CD8-positive, alpha-beta memory T cell (primary cell): ENCODE measurements at regions not wholly inside any gene's neighbourhood (a gene's known extent, or its start where the extent isn't known, plus 50 kb on each side); places are given as distances from the start of the nearest gene placed in this dataset.

Source experiments
- CTCF ChIA-PET: fragments of 350-600 bp; sonication (Branson Sonifier 250); formaldehyde crosslinking; loops from one replicate; lab custom pipeline; 2021; ENCODE audit warnings: antibody characterized with exemption; lab: Charles Lee
- POLR2A ChIA-PET: fragments of 350-600 bp; sonication (Branson Sonifier 250); formaldehyde crosslinking; loops from one replicate; lab custom pipeline; 2021; ENCODE audit warnings: antibody characterized with exemption; lab: Charles Lee
- DNase-seq, 5 donors: peaks; one replicate each; pipeline versions ENCODE4 v3.0.0 to v3.0.0-alpha.2; 2020 to 2022; ENCODE audit warnings: mixed read lengths in 1 of 5
- H3K27ac ChIP-seq: one replicate; pipeline ENCODE4 v1.7.0; 2013; ENCODE audit warnings: low read depth, mild to moderate bottlenecking, low read length, moderate library complexity
- H3K27me3 ChIP-seq: 2 replicates; pipeline ENCODE4 v1.7.0; 2013; ENCODE audit warnings: low read length, mild to moderate bottlenecking; ENCODE audit not compliant: insufficient read depth, poor library complexity, severe bottlenecking
- H3K36me3 ChIP-seq: 2 replicates; pipeline ENCODE4 v1.7.0; 2013; ENCODE audit warnings: mild to moderate bottlenecking, low read length, moderate library complexity; ENCODE audit not compliant: insufficient read depth
- H3K4me1 ChIP-seq: 2 replicates; pipeline ENCODE4 v1.7.0; 2013; ENCODE audit warnings: mild to moderate bottlenecking, low read length, moderate library complexity; ENCODE audit not compliant: insufficient read depth
- H3K4me3 ChIP-seq: 2 replicates; pipeline ENCODE4 v1.7.0; 2013; ENCODE audit warnings: mild to moderate bottlenecking, low read length
- H3K9me3 ChIP-seq: 2 replicates; pipeline ENCODE4 v1.7.0; 2013; ENCODE audit warnings: mild to moderate bottlenecking, low read length
- H3K27ac Mint-ChIP-seq, 8 donors: one replicate each; pipeline ENCODE4 v1.8.0; 2020 to 2021; ENCODE audit warnings: mixed read lengths in 8 of 8, mild to moderate bottlenecking in 6 of 8, inconsistent platforms in 3 of 8, moderate library complexity in 3 of 8
- H3K27me3 Mint-ChIP-seq, 2 donors: one replicate each; pipeline ENCODE4 v1.8.0; 2020 to 2021; ENCODE audit warnings: mixed read lengths in 2 of 2, mild to moderate bottlenecking in 1 of 2, moderate library complexity in 1 of 2
- H3K36me3 Mint-ChIP-seq, 3 donors: one replicate each; pipeline ENCODE4 v1.8.0; 2020 to 2021; ENCODE audit warnings: mixed read lengths in 3 of 3, inconsistent platforms in 1 of 3, mild to moderate bottlenecking in 1 of 3
- H3K4me1 Mint-ChIP-seq, 3 donors: one replicate each; pipeline ENCODE4 v1.8.0; 2020 to 2021; ENCODE audit warnings: mixed read lengths in 3 of 3, inconsistent platforms in 1 of 3, mild to moderate bottlenecking in 1 of 3
- H3K4me3 Mint-ChIP-seq, 7 donors: one replicate each; pipeline ENCODE4 v1.8.0; 2020 to 2021; ENCODE audit warnings: mixed read lengths in 7 of 7, mild to moderate bottlenecking in 6 of 7, moderate library complexity in 4 of 7, inconsistent platforms in 2 of 7
- H3K9me3 Mint-ChIP-seq, 5 donors: one replicate each; pipeline ENCODE4 v1.8.0; 2020 to 2022; ENCODE audit warnings: mixed read lengths in 5 of 5, mild to moderate bottlenecking in 3 of 5, moderate library complexity in 2 of 5, inconsistent platforms in 1 of 5

DNA sequence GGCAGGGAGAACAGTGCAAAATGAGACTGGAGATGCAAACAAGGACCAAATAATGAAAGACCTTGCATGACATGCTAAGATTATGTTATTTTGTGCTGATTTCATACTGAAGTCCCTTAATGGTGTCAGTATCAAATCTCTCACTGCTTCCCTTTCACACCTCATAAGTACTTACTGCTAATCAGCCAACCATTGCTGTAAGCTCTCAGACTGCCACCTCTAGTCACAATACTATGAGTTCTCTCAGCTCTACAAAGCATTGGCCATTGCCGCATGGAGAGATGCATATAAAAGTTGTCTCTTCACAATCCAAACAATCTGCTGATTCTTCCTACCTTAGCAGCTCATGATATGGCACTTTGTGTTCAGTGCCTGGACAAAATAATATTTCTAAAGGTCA, 375.4 kb downstream of the LTN1 start:
- Mint-ChIP-seq H3K36me3 (peaks cover 7 to 25% (median 8%) of the 10 kb centered on the region in 3 donors), H3K9me3 (peaks cover 0 to 5% (median 0%) of the 10 kb centered on the region in 5 donors), H3K27ac (peak overlapping the region in 1 of 8 donors; percentile 11), H3K4me1 (peaks cover 6 to 24% (median 14%) of the 10 kb centered on the region in 3 donors), H3K4me3 (no peak overlapping the region), H3K27me3 (no peaks in the 10 kb centered on the region)
- ChIA-PET POLR2A (no interaction called here), CTCF (no interaction called here)
- no peak for DNase-seq
- no peaks in the 10 kb centered on the region for H3K36me3 ChIP-seq
- no peaks in the 10 kb centered on the region for H3K4me1 ChIP-seq
- H3K9me3 ChIP-seq = no peaks in the 10 kb centered on the region
- H3K27me3 ChIP-seq = no peaks in the 10 kb centered on the region
- H3K4me3 ChIP-seq = no peak overlapping the region
- H3K27ac ChIP-seq = no peak overlapping the region

DNA sequence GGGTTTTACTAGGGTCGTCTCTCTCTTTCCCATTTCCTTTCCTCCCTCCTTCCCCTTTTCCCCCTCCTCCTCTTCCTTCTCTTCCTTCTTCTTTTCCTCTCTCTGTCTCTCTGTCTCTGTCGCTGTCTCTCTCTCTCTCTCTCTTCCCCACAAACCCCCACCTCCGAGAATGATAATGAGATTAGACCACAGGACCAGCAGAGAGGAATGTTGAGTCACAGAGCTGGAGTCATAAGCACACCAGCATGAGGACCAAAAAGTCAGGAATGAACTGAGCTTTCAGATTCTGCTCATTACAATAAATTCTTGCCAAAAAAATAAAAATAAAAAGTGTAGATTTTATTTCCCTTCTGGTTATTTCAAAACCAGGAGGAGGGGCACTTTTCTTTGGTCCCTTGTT, 377.4 kb downstream of the LTN1 start:
- H3K27me3 Mint-ChIP-seq = no peaks in the 10 kb centered on the region
- CTCF ChIA-PET = no interaction called here

GRCh38 chr21:28614791-28615190, 377.9 kb downstream of the LTN1 start:
- peaks cover 6 to 29% (median 14%) of the 10 kb centered on the region in 3 donors for H3K4me1 Mint-ChIP-seq
- H3K9me3 Mint-ChIP-seq = peaks cover 1 to 3% (median 2%) of the 10 kb centered on the region in 5 donors
- Histone ChIP-seq H3K27ac (no peak overlapping the region), H3K27me3 (no peaks in the 10 kb centered on the region), H3K9me3 (no peaks in the 10 kb centered on the region), H3K4me1 (no peaks in the 10 kb centered on the region), H3K4me3 (no peak overlapping the region), H3K36me3 (no peaks in the 10 kb centered on the region)
- H3K27ac Mint-ChIP-seq = no peak overlapping the region
- CTCF ChIA-PET = no interaction called here
- no peak for DNase-seq
- H3K27me3 Mint-ChIP-seq = no peaks in the 10 kb centered on the region
- POLR2A ChIA-PET = no interaction called here
- H3K36me3 Mint-ChIP-seq = peaks cover 3 to 31% (median 6%) of the 10 kb centered on the region in 3 donors
- no peak overlapping the region for H3K4me3 Mint-ChIP-seq

More for the DNA sequence above, 377.4 kb downstream of the LTN1 start:
- Mint-ChIP-seq H3K36me3 (peaks cover 3 to 26% (median 5%) of the 10 kb centered on the region in 3 donors), H3K27ac (no peak overlapping the region), H3K4me3 (no peak overlapping the region), H3K4me1 (peaks cover 6 to 29% (median 14%) of the 10 kb centered on the region in 3 donors), H3K9me3 (peaks cover 0 to 3% (median 2%) of the 10 kb centered on the region in 5 donors)
- Histone ChIP-seq H3K36me3 (no peaks in the 10 kb centered on the region), H3K9me3 (no peaks in the 10 kb centered on the region), H3K27ac (no peak overlapping the region), H3K27me3 (no peaks in the 10 kb centered on the region), H3K4me1 (no peaks in the 10 kb centered on the region), H3K4me3 (no peak overlapping the region)
- POLR2A ChIA-PET = no interaction called here
- no peak for DNase-seq

GRCh38 chr21:28608646-28609045, 384.0 kb downstream of the LTN1 start:
- ChIA-PET CTCF (no interaction called here), POLR2A (no interaction called here)
- DNase-seq = no peak
- Histone ChIP-seq H3K4me3 (no peak overlapping the region), H3K27ac (no peak overlapping the region), H3K9me3 (no peaks in the 10 kb centered on the region), H3K27me3 (no peaks in the 10 kb centered on the region), H3K4me1 (peaks cover 16% of the 10 kb centered on the region), H3K36me3 (no peaks in the 10 kb centered on the region)
- H3K36me3 Mint-ChIP-seq = peaks cover 3 to 59% (median 7%) of the 10 kb centered on the region in 3 donors
- H3K27me3 Mint-ChIP-seq = no peaks in the 10 kb centered on the region
- H3K27ac Mint-ChIP-seq = no peak overlapping the region
- no peak overlapping the region for H3K4me3 Mint-ChIP-seq
- H3K9me3 Mint-ChIP-seq = peaks cover 2 to 8% (median 5%) of the 10 kb centered on the region in 5 donors
- H3K4me1 Mint-ChIP-seq = peaks cover 26 to 54% (median 31%) of the 10 kb centered on the region in 3 donors

GRCh38 chr21:28607545-28607944, 385.1 kb downstream of the LTN1 start:
- ChIA-PET CTCF (no interaction called here), POLR2A (interaction anchor here (0.6 kb wide), 1 partner anchor 64 kb away, joined by 3 read pairs; no protein-coding TSS in a partner anchor)
- no peak overlapping the region for H3K4me3 Mint-ChIP-seq
- no peak overlapping the region for H3K4me3 ChIP-seq
- H3K27me3 ChIP-seq = no peaks in the 10 kb centered on the region
- H3K36me3 Mint-ChIP-seq = peaks cover 3 to 62% (median 9%) of the 10 kb centered on the region in 3 donors
- no peaks in the 10 kb centered on the region for H3K9me3 ChIP-seq
- DNase-seq = no peak
- no peak overlapping the region for H3K27ac Mint-ChIP-seq
- no peaks in the 10 kb centered on the region for H3K36me3 ChIP-seq
- peaks cover 2 to 8% (median 5%) of the 10 kb centered on the region in 5 donors for H3K9me3 Mint-ChIP-seq
- H3K27me3 Mint-ChIP-seq = no peaks in the 10 kb centered on the region
- H3K27ac ChIP-seq = no peak overlapping the region
- H3K4me1 ChIP-seq = peaks cover 16% of the 10 kb centered on the region
- H3K4me1 Mint-ChIP-seq = peaks cover 26 to 54% (median 31%) of the 10 kb centered on the region in 3 donors

- peak in 2 of 5 donors; percentile 39 to 54 for DNase-seq
- Histone ChIP-seq H3K27me3 (no peaks in the 10 kb centered on the region), H3K4me1 (peaks cover 16% of the 10 kb centered on the region), H3K36me3 (no peaks in the 10 kb centered on the region), H3K4me3 (no peak overlapping the region), H3K27ac (no peak overlapping the region), H3K9me3 (peaks cover under 1% of the 10 kb centered on the region)
- H3K4me1 Mint-ChIP-seq = peaks cover 26 to 44% (median 31%) of the 10 kb centered on the region in 3 donors
- peak overlapping the region in 6 of 7 donors; percentile 47 to 75 (median 68) for H3K4me3 Mint-ChIP-seq
- H3K27ac Mint-ChIP-seq = peak overlapping the region in 6 of 8 donors; percentile 45 to 78 (median 70)
- ChIA-PET CTCF (no interaction called here), POLR2A (no interaction called here)
- H3K9me3 Mint-ChIP-seq = peaks cover 13 to 18% (median 15%) of the 10 kb centered on the region in 5 donors
- no peaks in the 10 kb centered on the region for H3K27me3 Mint-ChIP-seq
- peaks cover 6 to 57% (median 12%) of the 10 kb centered on the region in 3 donors for H3K36me3 Mint-ChIP-seq
Measured at GRCh38 chr21:28604946-28605537, 387.6 kb downstream of the LTN1 start.

- Mint-ChIP-seq H3K36me3 (peaks cover 14 to 64% (median 29%) of the 10 kb centered on the region in 3 donors), H3K27me3 (no peaks in the 10 kb centered on the region), H3K9me3 (peaks cover 15 to 37% (median 31%) of the 10 kb centered on the region in 5 donors), H3K4me3 (no peak overlapping the region), H3K4me1 (peaks cover 19 to 30% (median 25%) of the 10 kb centered on the region in 3 donors), H3K27ac (peak overlapping the region in 1 of 8 donors; percentile 40)
- DNase-seq = no peak
- H3K36me3 ChIP-seq = no peaks in the 10 kb centered on the region
- no peak overlapping the region for H3K27ac ChIP-seq
- POLR2A ChIA-PET = no interaction called here
- peaks cover 11% of the 10 kb centered on the region for H3K9me3 ChIP-seq
- CTCF ChIA-PET = interaction anchor here (1.5 kb wide), 1 partner anchor 12 kb away, joined by 3 read pairs; no protein-coding TSS in a partner anchor
- H3K27me3 ChIP-seq = no peaks in the 10 kb centered on the region
- peaks cover 16% of the 10 kb centered on the region for H3K4me1 ChIP-seq
- H3K4me3 ChIP-seq = no peak overlapping the region
Measured at GRCh38 chr21:28602546-28602945, 390.1 kb downstream of the LTN1 start.

- Mint-ChIP-seq H3K4me3 (no peak overlapping the region), H3K27me3 (no peaks in the 10 kb centered on the region), H3K36me3 (peaks cover 23 to 57% (median 29%) of the 10 kb centered on the region in 3 donors), H3K9me3 (peaks cover 21 to 41% (median 32%) of the 10 kb centered on the region in 5 donors), H3K4me1 (no peaks in the 10 kb centered on the region), H3K27ac (peak overlapping the region in 1 of 8 donors; percentile 15)
- peaks cover 11% of the 10 kb centered on the region for H3K9me3 ChIP-seq
- ChIA-PET POLR2A (no interaction called here), CTCF (no interaction called here)
- no peaks in the 10 kb centered on the region for H3K27me3 ChIP-seq
- DNase-seq = no peak
- no peaks in the 10 kb centered on the region for H3K36me3 ChIP-seq
- no peak overlapping the region for H3K27ac ChIP-seq
- no peaks in the 10 kb centered on the region for H3K4me1 ChIP-seq
- H3K4me3 ChIP-seq = no peak overlapping the region
Measured at GRCh38 chr21:28598214-28598613, 394.5 kb downstream of the LTN1 start.
